ENCODE measurements at regions not wholly inside any gene's neighbourhood (a gene's known extent, or its start where the extent isn't known, plus 50 kb on each side); places are given as distances from the start of the nearest gene placed in this dataset.

DNA sequence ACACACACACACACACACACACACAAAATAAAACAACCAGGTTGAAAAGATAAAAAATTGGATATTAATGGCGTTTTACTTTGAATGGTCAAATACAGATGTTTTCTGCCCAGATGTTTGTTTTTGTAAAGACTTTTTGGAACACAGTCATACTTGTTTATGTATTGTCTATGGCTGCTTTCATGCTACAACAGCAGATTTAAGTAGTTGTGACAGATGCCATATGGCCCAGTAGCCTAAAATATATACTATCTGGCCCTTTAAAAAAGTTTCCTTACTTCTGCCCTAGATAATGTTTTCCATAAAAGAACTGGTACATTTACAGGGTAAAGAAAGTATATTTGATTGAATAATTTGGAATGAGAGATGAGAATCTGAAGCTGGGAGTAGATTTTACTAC is 1362.8 kb upstream of the SEL1L start:
- Mint-ChIP-seq H3K4me3 (ENCODE audit: unreplicated experiment) (no peak overlapping the region), H3K9me3 (ENCODE audit: unreplicated experiment) (peaks cover 6% of the 10 kb centered on the region), H3K4me1 (ENCODE audit: insufficient read depth, unreplicated experiment) (no peaks in the 10 kb centered on the region), H3K27ac (ENCODE audit: low read depth, unreplicated experiment) (no peak overlapping the region), H3K36me3 (ENCODE audit: insufficient read depth, unreplicated experiment) (no peaks in the 10 kb centered on the region), H3K27me3 (ENCODE audit: insufficient read depth, unreplicated experiment) (no peaks in the 10 kb centered on the region)
- TF ChIP-seq, protein P1, sequence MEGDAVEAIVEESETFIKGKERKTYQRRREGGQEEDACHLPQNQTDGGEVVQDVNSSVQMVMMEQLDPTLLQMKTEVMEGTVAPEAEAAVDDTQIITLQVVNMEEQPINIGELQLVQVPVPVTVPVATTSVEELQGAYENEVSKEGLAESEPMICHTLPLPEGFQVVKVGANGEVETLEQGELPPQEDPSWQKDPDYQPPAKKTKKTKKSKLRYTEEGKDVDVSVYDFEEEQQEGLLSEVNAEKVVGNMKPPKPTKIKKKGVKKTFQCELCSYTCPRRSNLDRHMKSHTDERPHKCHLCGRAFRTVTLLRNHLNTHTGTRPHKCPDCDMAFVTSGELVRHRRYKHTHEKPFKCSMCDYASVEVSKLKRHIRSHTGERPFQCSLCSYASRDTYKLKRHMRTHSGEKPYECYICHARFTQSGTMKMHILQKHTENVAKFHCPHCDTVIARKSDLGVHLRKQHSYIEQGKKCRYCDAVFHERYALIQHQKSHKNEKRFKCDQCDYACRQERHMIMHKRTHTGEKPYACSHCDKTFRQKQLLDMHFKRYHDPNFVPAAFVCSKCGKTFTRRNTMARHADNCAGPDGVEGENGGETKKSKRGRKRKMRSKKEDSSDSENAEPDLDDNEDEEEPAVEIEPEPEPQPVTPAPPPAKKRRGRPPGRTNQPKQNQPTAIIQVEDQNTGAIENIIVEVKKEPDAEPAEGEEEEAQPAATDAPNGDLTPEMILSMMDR (IDR thresholded peaks at IDR 0.05; ENCODE audit: unreplicated experiment), result no peak
- CTCF ChIA-PET, result interaction anchor here (0.7 kb wide), 1 partner anchor 179 kb away, joined by 3 read pairs; no protein-coding TSS in a partner anchor
- BruUV-seq (replicated peaks), result no TSS peak
- no peak for DNase-seq (ENCODE audit: unreplicated experiment)
- intact Hi-C loops (cut with micrococcal nuclease), result no loop called here
- POLR2A ChIA-PET, result no interaction called here

DNA sequence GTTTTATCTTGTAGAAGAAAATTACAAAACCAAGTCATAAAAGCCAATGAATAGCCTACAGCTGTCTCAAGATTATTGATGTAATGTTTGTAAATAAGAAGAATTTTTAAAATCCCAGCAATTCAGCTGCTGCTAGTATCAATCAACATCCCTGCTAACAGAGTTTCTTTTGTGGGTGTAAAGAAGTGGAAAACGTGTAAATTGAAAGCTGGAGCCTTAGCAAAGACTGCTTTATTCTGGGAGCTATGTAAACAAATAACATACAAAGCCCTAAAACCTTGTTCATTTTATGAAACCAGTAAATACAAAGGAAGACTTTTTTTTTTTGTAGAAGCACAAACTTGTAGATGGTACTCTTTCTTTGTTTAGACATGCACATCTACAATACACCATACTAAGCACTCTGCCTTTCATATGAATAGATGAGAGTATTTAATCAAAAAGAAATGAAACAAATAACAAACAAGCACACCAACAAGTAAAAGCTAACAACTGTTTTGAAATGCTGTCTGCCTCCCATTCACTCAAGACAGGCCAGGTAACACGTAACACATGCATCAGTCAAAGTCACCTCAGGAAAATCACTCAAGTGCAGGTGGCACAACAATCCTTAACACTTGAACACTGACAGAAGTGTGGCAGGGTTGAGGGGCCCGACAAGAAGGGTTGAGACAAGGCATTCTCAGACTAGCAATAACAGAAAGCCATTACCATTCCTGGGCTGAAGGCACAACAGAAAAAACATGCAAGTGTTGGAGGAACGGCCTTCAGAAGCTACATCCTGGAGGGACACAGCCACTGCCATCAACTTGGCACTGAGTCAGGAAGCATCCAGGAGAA is 1364.0 kb upstream of the SEL1L start:
- DNase-seq (ENCODE audit: unreplicated experiment), result no peak
- Mint-ChIP-seq H3K27me3 (ENCODE audit: insufficient read depth, unreplicated experiment) (no peaks in the 10 kb centered on the region), H3K27ac (ENCODE audit: low read depth, unreplicated experiment) (no peak overlapping the region), H3K4me1 (ENCODE audit: insufficient read depth, unreplicated experiment) (no peaks in the 10 kb centered on the region), H3K36me3 (ENCODE audit: insufficient read depth, unreplicated experiment) (no peaks in the 10 kb centered on the region), H3K9me3 (ENCODE audit: unreplicated experiment) (no peaks in the 10 kb centered on the region), H3K4me3 (ENCODE audit: unreplicated experiment) (no peak overlapping the region)
- CTCF ChIA-PET, result no interaction called here
- no TSS peak for BruUV-seq (replicated peaks)
- TF ChIP-seq, protein P1 (IDR thresholded peaks at IDR 0.05; ENCODE audit: unreplicated experiment), result no peak
- POLR2A ChIA-PET, result no interaction called here
- intact Hi-C loops (cut with micrococcal nuclease), result no loop called here

DNA sequence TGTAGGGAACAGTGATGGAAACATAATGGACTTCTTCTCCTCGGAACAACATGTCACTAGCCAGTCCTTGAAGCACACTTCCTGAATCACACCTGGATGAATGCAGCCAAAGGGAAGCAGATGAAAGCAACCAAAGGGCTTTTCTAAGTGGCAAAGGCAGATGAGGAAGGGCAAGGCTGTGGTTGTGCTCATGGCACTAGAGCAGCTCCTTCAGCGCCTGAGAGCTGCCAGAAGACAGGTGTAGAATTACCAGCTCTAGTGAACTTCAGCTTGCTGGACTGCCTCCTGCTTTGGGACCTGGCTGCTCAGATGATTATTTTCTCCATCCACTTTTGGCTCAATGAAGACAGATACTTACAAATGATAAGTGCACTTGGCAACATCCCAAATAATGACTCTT is 1372.1 kb upstream of the SEL1L start:
- BruUV-seq (replicated peaks), result no TSS peak
- Mint-ChIP-seq H3K27me3 (ENCODE audit: insufficient read depth, unreplicated experiment) (no peaks in the 10 kb centered on the region), H3K27ac (ENCODE audit: low read depth, unreplicated experiment) (no peak overlapping the region), H3K4me3 (ENCODE audit: unreplicated experiment) (no peak overlapping the region), H3K4me1 (ENCODE audit: insufficient read depth, unreplicated experiment) (no peaks in the 10 kb centered on the region), H3K9me3 (ENCODE audit: unreplicated experiment) (peaks cover 18% of the 10 kb centered on the region), H3K36me3 (ENCODE audit: insufficient read depth, unreplicated experiment) (no peaks in the 10 kb centered on the region)
- no peak for DNase-seq (ENCODE audit: unreplicated experiment)
- POLR2A ChIA-PET, result no interaction called here
- intact Hi-C loops (cut with micrococcal nuclease), result no loop called here
- CTCF ChIA-PET, result no interaction called here
- TF ChIP-seq, protein P1 (IDR thresholded peaks at IDR 0.05; ENCODE audit: unreplicated experiment), result no peak

DNA sequence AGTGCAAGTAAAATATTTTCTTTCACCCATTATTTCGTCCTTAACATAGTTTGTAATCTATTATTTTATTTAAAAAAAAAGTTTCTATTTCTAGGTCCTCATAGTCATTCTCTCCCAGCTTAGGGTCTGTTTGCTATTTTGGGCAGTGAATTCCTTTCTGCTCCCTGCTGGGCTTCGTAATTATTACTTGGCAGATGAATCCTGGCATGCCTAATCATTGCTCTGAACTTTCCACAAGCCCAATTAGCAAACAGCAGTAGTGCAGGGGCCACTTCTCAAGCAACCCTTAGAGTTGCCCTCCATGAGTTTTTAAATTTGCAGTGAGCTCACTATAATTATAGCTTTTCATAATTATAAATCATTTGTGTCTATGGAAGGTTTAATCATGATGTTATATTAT is 1378.3 kb upstream of the SEL1L start:
- Mint-ChIP-seq H3K4me3 (ENCODE audit: unreplicated experiment) (no peak overlapping the region), H3K27me3 (ENCODE audit: insufficient read depth, unreplicated experiment) (no peaks in the 10 kb centered on the region), H3K4me1 (ENCODE audit: insufficient read depth, unreplicated experiment) (no peaks in the 10 kb centered on the region), H3K36me3 (ENCODE audit: insufficient read depth, unreplicated experiment) (no peaks in the 10 kb centered on the region), H3K9me3 (ENCODE audit: unreplicated experiment) (peaks cover 18% of the 10 kb centered on the region), H3K27ac (ENCODE audit: low read depth, unreplicated experiment) (no peak overlapping the region)
- CTCF ChIA-PET, result no interaction called here
- no peak for DNase-seq (ENCODE audit: unreplicated experiment)
- no TSS peak for BruUV-seq (replicated peaks)
- intact Hi-C loops (cut with micrococcal nuclease), result no loop called here
- POLR2A ChIA-PET, result no interaction called here
- TF ChIP-seq, protein P1 (IDR thresholded peaks at IDR 0.05; ENCODE audit: unreplicated experiment), result no peak
